Thoracic aorta (tissue), 2 donors: ENCODE measurements at regions not wholly inside any gene's neighbourhood (a gene's known extent, or its start where the extent isn't known, plus 50 kb on each side); places are given as distances from the start of the nearest gene placed in this dataset.
A peak's percentile ranks its signal among the peaks of the same experiment; 100 is the strongest.

Experiments used
- ATAC-seq: fragments of 150-250 bp; one replicate; pipeline ENCODE4 v1.8.0; 2017; ENCODE audit warnings: low read depth; ENCODE audit not compliant: insufficient number of reproducible peaks, low FRiP score
- DNase-seq: peaks from one replicate; pipeline ENCODE4 v3.0.0-alpha.2; 2020; ENCODE audit warnings: low spot score
- H3K27ac ChIP-seq, 2 donors: fragments of 200-600 bp; sonication (generic); 1 replicate in 1 of 2; 2 replicates in 1 of 2; pipeline ENCODE4 v1.5.1; 2016; ENCODE audit warnings: mild to moderate bottlenecking in 2 of 2, moderate library complexity in 2 of 2
- H3K27me3 ChIP-seq: fragments of 200-600 bp; sonication (generic); replicated peaks from 2 replicates; pipeline ENCODE4 v1.6.0; 2016; ENCODE audit warnings: mild to moderate bottlenecking; ENCODE audit not compliant: insufficient read depth
- H3K36me3 ChIP-seq: fragments of 200-600 bp; sonication (generic); one replicate; pipeline ENCODE4 v1.5.1; 2016
- H3K4me1 ChIP-seq, 2 donors: fragments of 200-600 bp; sonication (generic); 1 replicate in 1 of 2; 2 replicates in 1 of 2; pipeline versions ENCODE4 v1.5.1 to v1.6.0; 2016; ENCODE audit warnings: low read depth in 2 of 2, mild to moderate bottlenecking in 1 of 2; ENCODE audit not compliant: control insufficient read depth in 1 of 2
- H3K4me3 ChIP-seq: fragments of 200-600 bp; sonication (generic); 2 replicates; pipeline ENCODE4 v1.5.1; 2016; ENCODE audit warnings: mild to moderate bottlenecking
- H3K9me3 ChIP-seq: fragments of 200-600 bp; sonication (generic); 2 replicates; pipeline ENCODE4 v1.5.1; 2016
- TF ChIP-seq, protein P1 (sequence below): fragments of 200-600 bp; sonication (generic); IDR thresholded peaks from one replicate; pipeline ENCODE4 v1.5.1; 2019; ENCODE audit warnings: antibody characterized with exemption

DNA sequence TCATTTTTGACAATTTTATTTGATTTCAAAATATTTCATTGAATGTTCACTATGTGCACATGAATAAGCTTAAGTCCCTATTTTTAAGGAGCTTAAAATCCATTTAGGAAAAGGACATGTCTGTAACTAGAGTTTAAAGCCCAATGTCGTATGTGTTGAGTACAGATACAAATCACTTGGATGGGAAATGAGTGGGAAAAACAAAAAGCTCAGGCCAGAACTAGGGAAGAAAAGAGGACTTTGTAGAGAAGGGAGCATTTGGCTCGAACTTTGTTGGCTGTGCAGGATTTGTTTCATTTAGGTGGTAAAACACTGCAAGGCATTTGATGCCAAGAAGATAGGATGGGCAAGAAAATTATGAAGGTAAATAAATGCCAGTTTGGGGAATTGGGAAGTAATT is 653.1 kb upstream of the KCNMB2 start:
- Histone ChIP-seq H3K9me3 (no peaks in the 10 kb centered on the region), H3K4me3 (no peak overlapping the region), H3K4me1 (peaks cover 9 to 21% of the 10 kb centered on the region in 2 donors), H3K27ac (no peak overlapping the region), H3K36me3 (no peaks in the 10 kb centered on the region), H3K27me3 (no peaks in the 10 kb centered on the region)
- ATAC-seq (no peak), DNase-seq (no peak)
- TF ChIP-seq, protein P1, sequence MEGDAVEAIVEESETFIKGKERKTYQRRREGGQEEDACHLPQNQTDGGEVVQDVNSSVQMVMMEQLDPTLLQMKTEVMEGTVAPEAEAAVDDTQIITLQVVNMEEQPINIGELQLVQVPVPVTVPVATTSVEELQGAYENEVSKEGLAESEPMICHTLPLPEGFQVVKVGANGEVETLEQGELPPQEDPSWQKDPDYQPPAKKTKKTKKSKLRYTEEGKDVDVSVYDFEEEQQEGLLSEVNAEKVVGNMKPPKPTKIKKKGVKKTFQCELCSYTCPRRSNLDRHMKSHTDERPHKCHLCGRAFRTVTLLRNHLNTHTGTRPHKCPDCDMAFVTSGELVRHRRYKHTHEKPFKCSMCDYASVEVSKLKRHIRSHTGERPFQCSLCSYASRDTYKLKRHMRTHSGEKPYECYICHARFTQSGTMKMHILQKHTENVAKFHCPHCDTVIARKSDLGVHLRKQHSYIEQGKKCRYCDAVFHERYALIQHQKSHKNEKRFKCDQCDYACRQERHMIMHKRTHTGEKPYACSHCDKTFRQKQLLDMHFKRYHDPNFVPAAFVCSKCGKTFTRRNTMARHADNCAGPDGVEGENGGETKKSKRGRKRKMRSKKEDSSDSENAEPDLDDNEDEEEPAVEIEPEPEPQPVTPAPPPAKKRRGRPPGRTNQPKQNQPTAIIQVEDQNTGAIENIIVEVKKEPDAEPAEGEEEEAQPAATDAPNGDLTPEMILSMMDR = no peak

GRCh38 chr3:177883957-177884356 is 652.3 kb upstream of the KCNMB2 start:
- ATAC-seq (no peak), DNase-seq (no peak)
- Histone ChIP-seq H3K27me3 (no peaks in the 10 kb centered on the region), H3K4me3 (no peak overlapping the region), H3K4me1 (peaks cover 13 to 28% of the 10 kb centered on the region in 2 donors), H3K27ac (no peak overlapping the region), H3K36me3 (no peaks in the 10 kb centered on the region), H3K9me3 (no peaks in the 10 kb centered on the region)
- TF ChIP-seq, protein P1 = no peak

DNA sequence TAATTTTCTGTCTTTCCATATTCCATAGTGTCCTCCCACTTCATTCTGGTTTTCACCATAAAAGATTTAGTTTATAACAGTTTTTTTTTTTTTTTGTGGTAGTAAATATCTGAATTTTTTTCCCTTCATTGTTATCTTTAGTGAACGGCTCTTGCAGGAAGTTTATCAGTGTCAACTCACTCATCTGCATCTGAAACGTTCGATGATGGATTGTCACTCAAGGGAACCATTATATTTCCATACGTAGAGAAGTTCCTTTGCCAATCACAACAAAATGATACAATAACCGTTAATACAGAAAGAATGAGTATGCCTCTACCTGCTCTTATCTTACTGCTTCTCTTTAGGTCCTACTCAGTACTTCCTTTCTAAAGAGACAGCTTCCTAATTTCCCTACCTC is 651.2 kb upstream of the KCNMB2 start:
- H3K36me3 ChIP-seq = no peaks in the 10 kb centered on the region
- ATAC-seq = no peak
- DNase-seq = no peak
- H3K27ac ChIP-seq = peak overlapping the region in 1 of 2 donors; percentile 42
- peaks cover 14 to 39% of the 10 kb centered on the region in 2 donors for H3K4me1 ChIP-seq
- TF ChIP-seq, protein P1 = no peak
- H3K9me3 ChIP-seq = no peaks in the 10 kb centered on the region
- no peaks in the 10 kb centered on the region for H3K27me3 ChIP-seq
- no peak overlapping the region for H3K4me3 ChIP-seq

GRCh38 chr3:177886501-177886900 is 649.7 kb upstream of the KCNMB2 start:
- Histone ChIP-seq H3K27me3 (no peaks in the 10 kb centered on the region), H3K27ac (peak overlapping the region; percentile 29 to 42)

GRCh38 chr3:177887475-177887874 is 648.8 kb upstream of the KCNMB2 start:
- H3K9me3 ChIP-seq = no peaks in the 10 kb centered on the region
- DNase-seq = no peak
- H3K27me3 ChIP-seq = no peaks in the 10 kb centered on the region
- H3K36me3 ChIP-seq = no peaks in the 10 kb centered on the region
- TF ChIP-seq, protein P1 = no peak
- no peak overlapping the region for H3K4me3 ChIP-seq
- no peak for ATAC-seq
- peak overlapping the region; percentile 18 to 29 for H3K27ac ChIP-seq
- peaks cover 14 to 44% of the 10 kb centered on the region in 2 donors for H3K4me1 ChIP-seq

More at GRCh38 chr3:177886501-177886900, 649.7 kb upstream of the KCNMB2 start:
- peaks cover 14 to 44% of the 10 kb centered on the region in 2 donors for H3K4me1 ChIP-seq
- ATAC-seq (no peak), DNase-seq (no peak)
- no peak overlapping the region for H3K4me3 ChIP-seq
- no peaks in the 10 kb centered on the region for H3K9me3 ChIP-seq
- TF ChIP-seq, protein P1 = no peak
- H3K36me3 ChIP-seq = no peaks in the 10 kb centered on the region
